Body of pancreas (tissue), 4 donors: ENCODE measurements at regions not wholly inside any gene's neighbourhood (a gene's known extent, or its start where the extent isn't known, plus 50 kb on each side); places are given as distances from the start of the nearest gene placed in this dataset.

ENCODE experiments used
- ATAC-seq: fragments of 150-250 bp; one replicate; pipeline ENCODE4 v1.9.1; 2016
- DNase-seq, 4 donors: peaks; one replicate each; pipeline ENCODE4 v3.0.0-alpha.2; 2019
- H3K27ac ChIP-seq, 4 donors: fragments of 200-600 bp; sonication (generic); 1 replicate in 3 of 4; 2 replicates in 1 of 4; pipeline versions ENCODE4 v1.5.1 to v1.6.1; 2016 to 2019; ENCODE audit warnings: mild to moderate bottlenecking in 1 of 4, mixed read lengths in 1 of 4, moderate library complexity in 1 of 4
- H3K27me3 ChIP-seq, 2 donors: fragments of 200-600 bp; sonication (generic); one replicate each; pipeline ENCODE4 v1.6.0; 2016; ENCODE audit warnings: mild to moderate bottlenecking in 1 of 2
- H3K36me3 ChIP-seq, 2 donors: fragments of 200-600 bp; sonication (generic); replicated peaks in 1 of 2; 2 replicates each; pipeline ENCODE4 v1.5.1; 2016; ENCODE audit warnings: low read depth in 2 of 2; ENCODE audit not compliant: insufficient read depth in 1 of 2
- H3K4me1 ChIP-seq: fragments of 200-600 bp; sonication (generic); one replicate; pipeline ENCODE4 v1.6.0; 2016
- H3K4me3 ChIP-seq, 2 donors: fragments of 200-600 bp; sonication (generic); 1 replicate in 1 of 2; 2 replicates in 1 of 2; pipeline ENCODE4 v1.5.1; 2016 to 2019
- H3K9me3 ChIP-seq, 3 donors: fragments of 200-600 bp; sonication (generic); 1 replicate in 2 of 3; 2 replicates in 1 of 3; pipeline ENCODE4 v1.5.1; 2016
- POLR2A ChIP-seq, 3 donors: fragments of 450-650 bp; IDR thresholded peaks; one replicate each; pipeline ENCODE4 v1.6.1; 2016; ENCODE audit warnings: antibody characterized with exemption in 3 of 3, mild to moderate bottlenecking in 2 of 3
- WGBS, 2 donors: methylation state at CpG; one replicate each; pipeline ENCODE4 v1.1.5; 2017; 5-methylcytosine and 5-hydroxymethylcytosine counted together
- intact Hi-C: fragments of 100-400 bp; cut with DNase I; formaldehyde crosslinking; loops from one replicate; pipeline ENCODE4 v1.15.1; 2023
- TF ChIP-seq, protein P1 (sequence below), 7 experiments: fragments of 450-650 bp in 4 of 7; fragments of 200-600 bp in 3 of 7; sonication (generic) in 3 of 7; IDR thresholded peaks; one replicate each; pipeline ENCODE4 v1.5.1; 2016 to 2019; ENCODE audit warnings: antibody characterized with exemption in 7 of 7

DNA sequence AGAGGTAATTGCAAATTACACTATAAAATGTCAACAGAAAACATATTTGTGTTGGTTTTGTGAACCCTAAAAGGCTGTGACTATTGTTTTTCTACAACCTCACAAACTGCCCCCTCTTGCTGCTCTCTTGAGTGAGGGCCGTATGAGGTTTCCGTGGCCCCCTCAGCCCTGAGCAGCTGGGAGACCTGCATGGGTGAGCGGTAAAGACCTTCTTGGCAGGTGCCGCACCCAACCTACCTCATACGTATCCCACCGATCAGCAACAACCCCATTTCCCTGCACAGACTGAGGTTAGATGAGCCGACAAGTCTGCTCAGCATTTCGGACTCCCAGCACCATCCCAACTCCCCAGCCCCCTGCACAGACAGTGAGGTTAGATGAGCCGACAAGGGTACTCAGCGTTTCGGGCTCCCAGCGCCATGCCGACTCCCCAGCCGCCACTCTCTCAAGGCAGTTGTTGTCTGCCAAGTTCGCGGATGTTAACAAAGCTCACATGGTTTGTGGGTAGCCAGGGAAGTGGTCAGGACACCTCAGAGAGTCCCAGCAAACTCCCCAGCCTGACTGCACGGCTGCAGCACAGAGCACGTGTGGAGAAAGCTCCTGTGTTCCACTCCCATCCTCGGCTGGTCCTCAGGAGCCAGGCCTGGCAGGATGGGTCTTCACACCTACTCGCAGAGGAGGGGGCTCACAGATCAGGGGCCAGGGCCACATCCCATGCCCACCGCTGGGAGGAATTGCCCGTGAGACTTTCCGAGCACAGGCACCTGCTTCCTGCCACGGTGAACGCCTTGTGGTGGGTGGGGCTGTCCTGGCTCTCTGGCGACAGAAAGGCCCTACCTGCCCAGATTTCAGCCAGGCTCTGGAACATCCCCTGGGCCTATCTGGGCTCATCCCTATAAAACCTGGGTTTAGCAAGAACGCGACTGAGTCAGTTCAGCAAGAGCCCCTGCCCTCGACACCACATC is 502.9 kb downstream of the BRD1 start:
- Histone ChIP-seq H3K27ac (no peak overlapping the region), H3K4me1 (no peaks in the 10 kb centered on the region), H3K9me3 (peaks cover 0 to 4% (median 0%) of the 10 kb centered on the region in 3 donors), H3K36me3 (no peaks in the 10 kb centered on the region), H3K27me3 (peaks cover 0 to 4% of the 10 kb centered on the region in 2 donors), H3K4me3 (no peak overlapping the region)
- intact Hi-C loops: no loop called here
- no peak for DNase-seq
- TF ChIP-seq POLR2A (IDR thresholded peaks at IDR 0.05): no peak
- TF ChIP-seq, protein P1, sequence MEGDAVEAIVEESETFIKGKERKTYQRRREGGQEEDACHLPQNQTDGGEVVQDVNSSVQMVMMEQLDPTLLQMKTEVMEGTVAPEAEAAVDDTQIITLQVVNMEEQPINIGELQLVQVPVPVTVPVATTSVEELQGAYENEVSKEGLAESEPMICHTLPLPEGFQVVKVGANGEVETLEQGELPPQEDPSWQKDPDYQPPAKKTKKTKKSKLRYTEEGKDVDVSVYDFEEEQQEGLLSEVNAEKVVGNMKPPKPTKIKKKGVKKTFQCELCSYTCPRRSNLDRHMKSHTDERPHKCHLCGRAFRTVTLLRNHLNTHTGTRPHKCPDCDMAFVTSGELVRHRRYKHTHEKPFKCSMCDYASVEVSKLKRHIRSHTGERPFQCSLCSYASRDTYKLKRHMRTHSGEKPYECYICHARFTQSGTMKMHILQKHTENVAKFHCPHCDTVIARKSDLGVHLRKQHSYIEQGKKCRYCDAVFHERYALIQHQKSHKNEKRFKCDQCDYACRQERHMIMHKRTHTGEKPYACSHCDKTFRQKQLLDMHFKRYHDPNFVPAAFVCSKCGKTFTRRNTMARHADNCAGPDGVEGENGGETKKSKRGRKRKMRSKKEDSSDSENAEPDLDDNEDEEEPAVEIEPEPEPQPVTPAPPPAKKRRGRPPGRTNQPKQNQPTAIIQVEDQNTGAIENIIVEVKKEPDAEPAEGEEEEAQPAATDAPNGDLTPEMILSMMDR (IDR thresholded peaks at IDR 0.05): no peak
- ATAC-seq: no peak
- 66 to 68% methylated on average over 11 to 29 of the region's 29 CpGs for WGBS, 2 donors

DNA sequence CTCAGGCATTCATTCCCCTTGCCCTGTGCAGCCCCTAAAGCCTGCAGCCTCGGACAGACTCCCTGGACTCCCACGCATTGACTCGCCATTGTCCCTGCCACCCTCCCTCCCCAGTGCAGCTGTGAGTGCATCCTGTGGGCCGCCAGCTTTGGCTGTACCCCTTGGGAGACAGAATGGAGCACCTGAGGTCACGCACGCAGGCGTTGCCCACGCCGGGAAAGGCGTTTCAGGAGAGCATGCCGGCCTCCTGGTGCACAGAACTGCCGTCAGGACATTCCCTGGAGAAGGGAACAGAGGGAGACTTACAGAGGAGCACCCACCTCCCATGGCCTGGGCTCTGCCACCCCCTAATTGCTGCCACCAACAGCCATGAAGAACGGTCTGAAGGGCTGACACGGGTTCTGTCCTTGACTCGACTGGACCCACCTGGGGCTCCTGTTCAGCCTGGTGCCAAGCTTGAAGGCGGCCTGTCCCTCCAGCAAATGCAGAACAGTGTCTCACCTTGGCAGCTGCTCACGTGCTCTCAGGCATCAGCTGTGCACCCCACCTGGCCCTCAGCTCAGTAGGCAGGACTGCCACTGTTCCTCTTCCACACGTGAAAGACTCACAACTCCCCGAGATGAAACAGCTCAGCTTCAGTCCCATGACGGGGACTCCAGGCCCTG is 503.8 kb downstream of the BRD1 start:
- Histone ChIP-seq H3K27me3 (peaks cover 0 to 4% of the 10 kb centered on the region in 2 donors), H3K36me3 (no peaks in the 10 kb centered on the region), H3K4me3 (no peak overlapping the region), H3K27ac (no peak overlapping the region), H3K4me1 (no peaks in the 10 kb centered on the region), H3K9me3 (peaks cover 0 to 4% (median 0%) of the 10 kb centered on the region in 3 donors)
- DNase-seq (no peak), ATAC-seq (no peak)
- TF ChIP-seq, protein P1 (IDR thresholded peaks at IDR 0.05): no peak
- TF ChIP-seq POLR2A (IDR thresholded peaks at IDR 0.05): no peak
- WGBS, 2 donors: 52 to 65% methylated on average over 11 to 20 of the region's 20 CpGs
- intact Hi-C loops: no loop called here

DNA sequence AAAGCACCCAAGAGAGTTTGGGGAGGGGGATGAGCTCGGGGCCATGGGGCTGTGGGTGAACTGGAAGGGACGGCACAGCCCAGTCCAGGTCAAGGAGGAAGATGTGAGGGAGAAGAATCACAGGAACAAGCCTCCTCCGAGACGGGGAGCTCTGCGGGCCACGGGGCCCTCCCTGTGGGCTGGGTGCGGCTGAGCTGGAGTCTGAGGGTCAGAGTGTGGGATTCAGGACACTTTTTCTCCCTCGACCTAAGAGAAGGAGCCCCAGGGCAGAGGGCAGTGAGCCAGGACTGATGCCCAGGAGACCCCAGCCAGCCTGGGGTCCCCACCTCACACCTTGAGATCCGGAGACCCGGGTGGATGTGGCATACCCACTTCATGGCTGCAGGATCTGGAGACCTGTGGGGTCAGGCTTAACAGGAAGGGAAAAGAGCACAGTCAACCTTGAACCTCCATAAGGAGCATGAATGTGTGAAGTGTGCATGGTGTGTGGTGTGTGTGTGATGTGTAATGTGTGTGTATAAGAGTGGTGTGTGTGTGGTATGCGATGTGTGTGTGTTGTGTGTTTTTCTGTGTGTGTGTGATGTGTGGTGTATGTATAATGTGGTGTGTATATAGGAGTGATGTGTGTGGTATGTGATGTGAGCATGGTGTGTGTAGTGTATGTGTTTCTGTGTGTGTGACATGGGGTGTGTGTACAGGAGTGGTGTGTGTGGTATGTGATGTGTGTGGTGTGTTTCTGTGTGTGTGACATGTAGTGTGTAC is 504.6 kb downstream of the BRD1 start:
- no peaks in the 10 kb centered on the region for H3K36me3 ChIP-seq

DNA sequence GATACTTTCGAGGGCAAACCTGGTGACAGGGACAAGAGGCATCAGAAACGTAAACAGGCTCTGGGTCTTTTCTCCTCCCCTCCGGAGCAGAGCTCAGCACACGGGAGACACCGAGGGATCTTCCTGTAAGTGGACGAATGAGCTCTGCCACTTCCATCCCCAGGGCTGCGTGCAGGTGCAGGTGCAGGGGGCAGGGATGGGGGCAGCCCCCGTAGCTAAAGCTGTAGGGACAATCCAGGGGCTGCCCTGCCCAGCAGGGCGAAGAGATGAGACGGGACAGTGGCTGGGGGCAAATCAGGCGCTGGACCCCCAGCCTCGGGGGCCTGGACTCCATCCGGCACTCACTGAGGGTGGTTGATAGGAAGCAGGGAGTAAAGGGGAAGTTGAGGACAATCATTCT is 505.4 kb downstream of the BRD1 start:
- H3K4me1 ChIP-seq: no peaks in the 10 kb centered on the region
- no peak overlapping the region for H3K4me3 ChIP-seq
- H3K27me3 ChIP-seq: peaks cover 0 to 4% of the 10 kb centered on the region in 2 donors
- ATAC-seq: no peak
- WGBS, 2 donors: 42% methylated on average over 13 of the region's 13 CpGs
- H3K27ac ChIP-seq: no peak overlapping the region
- H3K36me3 ChIP-seq: no peaks in the 10 kb centered on the region
- H3K9me3 ChIP-seq: peaks cover 0 to under 1% (median 0%) of the 10 kb centered on the region in 3 donors
- intact Hi-C loops: no loop called here
- no peak for DNase-seq
- TF ChIP-seq, protein P1 (IDR thresholded peaks at IDR 0.05): no peak
- no peak for TF ChIP-seq POLR2A (IDR thresholded peaks at IDR 0.05)

More for the DNA sequence above, 504.6 kb downstream of the BRD1 start:
- 35 to 60% methylated on average over 4 to 11 of the region's 11 CpGs for WGBS, 2 donors
- Histone ChIP-seq H3K4me3 (no peak overlapping the region), H3K27me3 (peaks cover 0 to 4% of the 10 kb centered on the region in 2 donors), H3K27ac (no peak overlapping the region), H3K9me3 (peaks cover 0 to 4% (median 0%) of the 10 kb centered on the region in 3 donors), H3K4me1 (no peaks in the 10 kb centered on the region)
- ATAC-seq (no peak), DNase-seq (no peak)
- intact Hi-C loops: no loop called here
- TF ChIP-seq, protein P1 (IDR thresholded peaks at IDR 0.05): no peak
- TF ChIP-seq POLR2A (IDR thresholded peaks at IDR 0.05): no peak
